ENCODE measurements at regions not wholly inside any gene's neighbourhood (a gene's known extent, or its start where the extent isn't known, plus 50 kb on each side); places are given as distances from the start of the nearest gene placed in this dataset.

DNA sequence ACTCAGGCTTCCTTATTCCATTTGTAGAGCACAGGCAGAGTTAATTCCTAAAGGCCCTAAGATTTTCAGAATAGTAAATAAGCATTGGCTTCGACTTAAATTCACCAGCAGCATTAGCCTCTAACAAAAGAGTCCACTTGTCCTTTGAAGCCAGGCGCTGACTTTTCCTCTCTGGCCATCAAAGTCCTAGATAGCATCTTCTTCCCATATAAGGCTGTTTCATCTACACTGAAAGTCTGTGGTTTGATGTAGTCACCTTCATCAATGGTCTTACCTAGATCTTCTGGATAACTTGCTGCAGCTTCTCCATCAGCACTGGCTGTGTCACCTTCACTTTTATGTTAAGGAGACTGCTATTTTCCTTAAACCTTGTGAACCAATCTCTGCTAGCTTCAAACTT is 118.3 kb upstream of the SOX6 start:
- TF ChIP-seq, protein P1, sequence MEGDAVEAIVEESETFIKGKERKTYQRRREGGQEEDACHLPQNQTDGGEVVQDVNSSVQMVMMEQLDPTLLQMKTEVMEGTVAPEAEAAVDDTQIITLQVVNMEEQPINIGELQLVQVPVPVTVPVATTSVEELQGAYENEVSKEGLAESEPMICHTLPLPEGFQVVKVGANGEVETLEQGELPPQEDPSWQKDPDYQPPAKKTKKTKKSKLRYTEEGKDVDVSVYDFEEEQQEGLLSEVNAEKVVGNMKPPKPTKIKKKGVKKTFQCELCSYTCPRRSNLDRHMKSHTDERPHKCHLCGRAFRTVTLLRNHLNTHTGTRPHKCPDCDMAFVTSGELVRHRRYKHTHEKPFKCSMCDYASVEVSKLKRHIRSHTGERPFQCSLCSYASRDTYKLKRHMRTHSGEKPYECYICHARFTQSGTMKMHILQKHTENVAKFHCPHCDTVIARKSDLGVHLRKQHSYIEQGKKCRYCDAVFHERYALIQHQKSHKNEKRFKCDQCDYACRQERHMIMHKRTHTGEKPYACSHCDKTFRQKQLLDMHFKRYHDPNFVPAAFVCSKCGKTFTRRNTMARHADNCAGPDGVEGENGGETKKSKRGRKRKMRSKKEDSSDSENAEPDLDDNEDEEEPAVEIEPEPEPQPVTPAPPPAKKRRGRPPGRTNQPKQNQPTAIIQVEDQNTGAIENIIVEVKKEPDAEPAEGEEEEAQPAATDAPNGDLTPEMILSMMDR (IDR thresholded peaks at IDR 0.05; ENCODE audit: control insufficient read depth, insufficient read depth, low read depth, low read length, missing control alignments): no peak
- H3K4me3 ChIP-seq (ENCODE audit: control insufficient read depth, low read depth, low read length): no peak overlapping the region
- no peak for DNase-seq (ENCODE audit: low read depth)

DNA sequence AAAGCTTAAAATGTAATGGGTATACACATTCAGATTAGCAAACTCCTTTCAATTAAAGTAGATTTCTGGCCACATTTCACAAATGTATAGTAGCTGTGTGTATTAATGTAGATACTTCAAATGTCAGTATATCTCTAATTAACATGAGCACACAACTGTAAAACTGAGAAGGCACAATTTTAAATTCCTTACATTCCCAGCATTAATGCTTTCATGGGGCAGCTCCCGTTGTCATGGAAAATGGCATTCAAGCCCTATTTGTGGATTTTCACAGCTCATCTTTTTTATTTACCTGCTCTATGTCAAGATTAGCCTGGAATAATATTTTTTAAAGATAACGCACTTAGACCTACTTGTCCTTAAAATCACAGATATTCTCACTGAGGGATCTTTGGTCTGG is 113.6 kb upstream of the SOX6 start:
- DNase-seq (ENCODE audit: low read depth): no peak
- H3K4me3 ChIP-seq (ENCODE audit: control insufficient read depth, low read depth, low read length): no peak overlapping the region
- TF ChIP-seq, protein P1 (IDR thresholded peaks at IDR 0.05; ENCODE audit: control insufficient read depth, insufficient read depth, low read depth, low read length, missing control alignments): no peak

DNA sequence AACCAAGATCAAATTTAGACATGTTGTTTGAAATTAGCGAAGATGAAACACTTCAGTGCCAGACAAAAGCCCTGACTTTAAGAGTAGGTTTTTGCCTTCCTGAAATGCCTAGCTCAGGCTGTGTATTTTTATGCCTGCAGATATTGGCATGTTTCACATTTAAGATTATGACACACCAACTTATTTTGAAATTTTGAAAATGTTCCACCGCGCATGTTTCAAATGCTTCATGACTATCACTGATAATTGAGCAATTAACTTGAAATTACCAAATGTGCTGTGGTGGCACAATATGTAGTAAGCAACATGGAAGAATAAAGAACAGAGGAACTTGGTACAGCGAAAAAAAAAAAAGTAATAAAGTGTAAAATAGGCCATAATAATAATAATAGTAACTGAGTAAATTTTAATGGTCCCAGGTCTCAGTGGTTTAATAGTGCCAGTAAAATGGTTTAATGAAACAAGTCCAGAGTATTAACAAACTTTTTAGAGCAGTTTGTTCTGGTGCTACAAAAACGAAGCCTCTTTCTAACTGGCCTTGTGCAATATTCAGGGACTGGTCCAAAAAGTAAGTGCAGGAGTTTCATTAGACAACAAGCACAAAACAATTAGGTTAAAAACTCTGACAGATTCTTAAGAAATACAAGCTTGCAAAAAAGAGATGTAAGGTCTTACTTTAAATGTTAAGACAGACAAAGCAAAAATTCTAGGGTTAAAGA is 112.5 kb upstream of the SOX6 start:
- TF ChIP-seq, protein P1 (IDR thresholded peaks at IDR 0.05; ENCODE audit: control insufficient read depth, insufficient read depth, low read depth, low read length, missing control alignments): no peak
- H3K4me3 ChIP-seq (ENCODE audit: control insufficient read depth, low read depth, low read length): no peak overlapping the region
- DNase-seq (ENCODE audit: low read depth): no peak

DNA sequence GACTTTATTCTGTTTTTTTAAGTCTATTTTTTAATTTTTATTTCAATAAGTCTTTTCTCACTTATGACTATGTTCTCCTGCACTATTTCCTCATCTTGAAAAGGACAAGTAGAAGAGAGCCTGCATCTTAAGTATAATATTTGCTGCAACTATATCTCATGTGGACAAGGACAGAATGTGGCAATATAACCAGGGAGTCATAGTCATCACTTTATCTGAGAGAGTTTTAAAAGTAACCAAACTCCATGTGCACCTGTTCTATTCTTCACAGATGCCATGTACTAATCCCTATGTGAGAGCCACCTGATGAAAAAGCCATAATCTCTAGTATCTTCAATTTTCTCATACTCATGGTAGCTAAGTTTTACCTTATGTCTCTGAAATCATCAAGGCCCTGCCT is 104.2 kb upstream of the SOX6 start:
- no peak for DNase-seq (ENCODE audit: low read depth)
- no peak overlapping the region for H3K4me3 ChIP-seq (ENCODE audit: control insufficient read depth, low read depth, low read length)

DNA sequence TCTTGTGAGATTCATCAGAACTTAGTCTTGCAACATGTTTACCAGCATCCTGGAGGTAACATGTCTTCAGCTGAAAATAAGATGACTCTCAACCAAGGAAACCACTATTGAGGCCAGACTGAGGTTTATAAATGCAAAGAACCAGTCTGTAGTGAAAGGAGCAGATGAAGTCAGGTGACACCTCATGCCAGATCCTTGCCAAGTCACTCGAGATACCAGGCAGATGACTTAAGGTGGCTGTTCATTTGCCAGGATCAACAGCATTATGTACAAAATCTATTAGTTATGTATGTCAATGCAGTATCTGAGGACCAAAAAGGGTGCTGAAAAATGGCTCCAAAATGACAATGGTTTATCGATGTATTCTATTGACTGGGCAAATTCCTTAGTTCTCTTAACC is 100.0 kb upstream of the SOX6 start:
- no peak overlapping the region for H3K4me3 ChIP-seq (ENCODE audit: control insufficient read depth, low read depth, low read length)
- TF ChIP-seq, protein P1 (IDR thresholded peaks at IDR 0.05; ENCODE audit: control insufficient read depth, insufficient read depth, low read depth, low read length, missing control alignments): no peak
- DNase-seq (ENCODE audit: low read depth): no peak

More for the DNA sequence above, 104.2 kb upstream of the SOX6 start:
- TF ChIP-seq, protein P1 (IDR thresholded peaks at IDR 0.05; ENCODE audit: control insufficient read depth, insufficient read depth, low read depth, low read length, missing control alignments): no peak

DNA sequence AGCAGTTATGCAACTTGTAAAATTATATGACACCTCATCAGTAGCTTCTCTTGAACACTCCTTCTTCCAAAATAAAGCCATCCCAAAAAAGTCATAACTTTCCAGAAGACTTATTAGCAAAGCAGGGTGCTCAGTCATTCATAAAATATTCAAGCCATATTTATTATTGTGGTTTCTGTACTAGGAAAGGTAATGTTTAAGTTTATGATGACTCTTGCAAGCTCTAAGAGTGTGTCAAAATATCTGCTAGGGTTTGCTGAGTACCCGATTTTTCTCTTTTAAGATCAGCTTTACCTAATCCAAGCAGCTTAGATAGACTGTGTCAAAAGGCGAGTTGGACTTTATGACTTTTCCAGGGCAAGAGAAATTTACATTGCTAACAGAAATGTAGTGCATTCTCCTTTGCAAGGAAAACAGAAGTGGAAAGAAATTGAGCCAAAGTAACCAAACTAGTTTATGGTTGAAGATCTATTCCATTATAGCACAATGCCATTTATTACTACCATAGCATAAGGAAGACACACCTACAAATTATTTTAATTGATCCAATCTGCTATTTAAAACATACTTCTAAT is 98.0 kb upstream of the SOX6 start:
- TF ChIP-seq, protein P1 (IDR thresholded peaks at IDR 0.05; ENCODE audit: control insufficient read depth, insufficient read depth, low read depth, low read length, missing control alignments): no peak
- DNase-seq (ENCODE audit: low read depth): no peak
- no peak overlapping the region for H3K4me3 ChIP-seq (ENCODE audit: control insufficient read depth, low read depth, low read length)
